GM13977 (cell line): ENCODE measurements at regions not wholly inside any gene's neighbourhood (a gene's known extent, or its start where the extent isn't known, plus 50 kb on each side); places are given as distances from the start of the nearest gene placed in this dataset.

Experiments
- DNase-seq: peaks from one replicate; pipeline ENCODE4 v3.0.0; 2012; ENCODE audit warnings: low spot score
- in situ Hi-C: fragments of 300-500 bp; cut with MboI; formaldehyde crosslinking; loops from one replicate; pipeline ENCODE4 v1.12.0; 2022; ENCODE audit warnings: low sequenced_read_pairs, low pct_unique_long_range_greater_than_20kb, mixed read lengths, inconsistent platforms; ENCODE audit not compliant: unreplicated experiment
- TF ChIP-seq, protein P1 (sequence below): IDR thresholded peaks from 2 replicates; pipeline ENCODE4 v1.5.1; 2012; ENCODE audit warnings: mild to moderate bottlenecking, control low read depth; ENCODE audit not compliant: insufficient read depth; ENCODE audit errors: extremely low read depth, missing control alignments

DNA sequence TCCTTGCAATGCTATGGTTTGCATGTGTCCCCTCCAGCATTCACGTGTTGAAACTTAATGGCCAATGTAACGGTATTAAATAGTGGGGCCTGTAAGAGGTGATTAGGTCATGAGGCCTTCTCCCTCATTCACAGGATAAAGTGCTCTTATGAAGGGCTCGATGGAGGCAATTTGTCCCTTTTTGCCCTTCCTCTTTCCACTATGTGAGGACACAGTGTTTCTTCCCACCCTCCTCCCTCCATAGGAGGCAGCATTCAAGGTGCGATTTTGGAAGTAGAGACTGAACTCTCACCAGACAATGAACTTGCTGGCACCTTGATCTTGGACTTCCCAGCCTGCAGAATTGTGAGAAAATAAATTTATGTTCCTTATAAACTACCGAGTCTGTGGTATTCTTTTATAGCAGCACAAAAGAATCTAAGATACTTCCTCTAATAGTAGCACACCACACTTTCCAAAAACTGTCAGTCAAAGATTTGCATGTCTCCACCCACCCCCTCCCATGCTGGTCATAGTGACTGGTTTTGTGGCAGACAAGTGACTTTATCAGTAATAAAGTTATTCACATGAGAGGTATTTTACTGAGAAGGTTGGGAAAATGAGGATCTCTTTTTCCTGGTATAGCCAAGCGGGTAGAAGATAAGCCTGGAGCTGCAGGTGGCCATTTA is 113.5 kb upstream of the TTC29 start:
- in situ Hi-C loops: no loop called here
- DNase-seq: no peak

GRCh38 chr4:147060151-147060931 is 114.7 kb upstream of the TTC29 start:
- TF ChIP-seq, protein P1, sequence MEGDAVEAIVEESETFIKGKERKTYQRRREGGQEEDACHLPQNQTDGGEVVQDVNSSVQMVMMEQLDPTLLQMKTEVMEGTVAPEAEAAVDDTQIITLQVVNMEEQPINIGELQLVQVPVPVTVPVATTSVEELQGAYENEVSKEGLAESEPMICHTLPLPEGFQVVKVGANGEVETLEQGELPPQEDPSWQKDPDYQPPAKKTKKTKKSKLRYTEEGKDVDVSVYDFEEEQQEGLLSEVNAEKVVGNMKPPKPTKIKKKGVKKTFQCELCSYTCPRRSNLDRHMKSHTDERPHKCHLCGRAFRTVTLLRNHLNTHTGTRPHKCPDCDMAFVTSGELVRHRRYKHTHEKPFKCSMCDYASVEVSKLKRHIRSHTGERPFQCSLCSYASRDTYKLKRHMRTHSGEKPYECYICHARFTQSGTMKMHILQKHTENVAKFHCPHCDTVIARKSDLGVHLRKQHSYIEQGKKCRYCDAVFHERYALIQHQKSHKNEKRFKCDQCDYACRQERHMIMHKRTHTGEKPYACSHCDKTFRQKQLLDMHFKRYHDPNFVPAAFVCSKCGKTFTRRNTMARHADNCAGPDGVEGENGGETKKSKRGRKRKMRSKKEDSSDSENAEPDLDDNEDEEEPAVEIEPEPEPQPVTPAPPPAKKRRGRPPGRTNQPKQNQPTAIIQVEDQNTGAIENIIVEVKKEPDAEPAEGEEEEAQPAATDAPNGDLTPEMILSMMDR: no peak
- DNase-seq: no peak
- in situ Hi-C loops: no loop called here

More for the DNA sequence above, 113.5 kb upstream of the TTC29 start:
- TF ChIP-seq, protein P1: no peak

DNA sequence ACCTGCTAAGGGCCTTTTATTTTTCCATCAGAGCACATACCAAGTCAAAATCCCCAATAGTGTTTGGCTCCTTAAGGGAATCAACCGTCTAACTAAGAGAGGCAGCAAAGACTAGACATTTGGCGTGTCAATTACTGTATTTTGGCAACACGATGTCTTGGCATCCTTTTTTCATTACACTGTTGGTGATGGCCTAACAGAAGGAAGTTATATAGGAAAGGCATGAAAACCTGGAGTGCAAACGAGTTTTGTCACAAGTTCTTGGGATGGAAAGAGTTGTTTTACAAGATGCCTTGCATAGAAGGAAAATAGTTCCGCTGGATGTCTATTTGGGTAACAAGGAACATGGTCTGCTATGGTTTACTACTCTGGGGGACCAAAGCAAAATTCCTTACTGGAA is 119.2 kb upstream of the TTC29 start:
- TF ChIP-seq, protein P1: no peak
- in situ Hi-C loops: no loop called here
- DNase-seq: no peak

- no peak for DNase-seq
- in situ Hi-C loops: no loop called here
- TF ChIP-seq, protein P1: no peak
These were observed 122.9 kb upstream of the TTC29 start for GRCh38 chr4:147068564-147068963.

- in situ Hi-C loops: no loop called here
- TF ChIP-seq, protein P1: no peak
- no peak for DNase-seq
These were observed 125.6 kb upstream of the TTC29 start for GRCh38 chr4:147071209-147071740.

- TF ChIP-seq, protein P1: no peak
- no peak for DNase-seq
- in situ Hi-C loops: loop anchor here (25.0 kb wide), 1 partner anchor 739 kb away; no protein-coding TSS in a partner anchor
These were observed 130.5 kb upstream of the TTC29 start for GRCh38 chr4:147076179-147076578.
